DMS 273 treated with DMSO at 0.1 percent for 48 hours (cell line): ENCODE measurements at regions not wholly inside any gene's neighbourhood (a gene's known extent, or its start where the extent isn't known, plus 50 kb on each side); places are given as distances from the start of the nearest gene placed in this dataset.

Experiments used
- DNase-seq: peaks from one replicate; lab custom pipeline; 2025; lab: John Stamatoyannopoulos, UW

- DNase-seq: no peak
These were observed 618.7 kb upstream of the ZEB2 start for GRCh38 chr2:145138626-145139025.

- no peak for DNase-seq
These were observed 618.0 kb upstream of the ZEB2 start for GRCh38 chr2:145137901-145138300.

GRCh38 chr2:145137211-145137610 lies 617.3 kb upstream of the ZEB2 start:
- DNase-seq: no peak

- no peak for DNase-seq
These were observed 616.8 kb upstream of the ZEB2 start for GRCh38 chr2:145136702-145137101.

GRCh38 chr2:145126146-145126545 lies 606.2 kb upstream of the ZEB2 start:
- no peak for DNase-seq

- no peak for DNase-seq
These were observed 604.2 kb upstream of the ZEB2 start for GRCh38 chr2:145124085-145124484.

- no peak for DNase-seq
These were observed 603.7 kb upstream of the ZEB2 start for GRCh38 chr2:145123606-145124005.

- DNase-seq: no peak
These were observed 599.3 kb upstream of the ZEB2 start for GRCh38 chr2:145119225-145119624.

GRCh38 chr2:145116834-145117725 lies 597.2 kb upstream of the ZEB2 start:
- DNase-seq: no peak

- no peak for DNase-seq
These were observed 596.1 kb upstream of the ZEB2 start for GRCh38 chr2:145116056-145116455.

- DNase-seq: no peak
These were observed 594.8 kb upstream of the ZEB2 start for GRCh38 chr2:145114726-145115125.

GRCh38 chr2:145112467-145112866 lies 592.5 kb upstream of the ZEB2 start:
- DNase-seq: no peak

GRCh38 chr2:145110668-145111356 lies 590.9 kb upstream of the ZEB2 start:
- no peak for DNase-seq

- no peak for DNase-seq
These were observed 589.2 kb upstream of the ZEB2 start for GRCh38 chr2:145108959-145109710.

GRCh38 chr2:145108361-145108778 lies 588.5 kb upstream of the ZEB2 start:
- DNase-seq: no peak

- DNase-seq: no peak
These were observed 586.4 kb upstream of the ZEB2 start for GRCh38 chr2:145106293-145106692.

- no peak for DNase-seq
These were observed 582.8 kb upstream of the ZEB2 start for GRCh38 chr2:145102706-145103105.

- DNase-seq: no peak
These were observed 580.4 kb upstream of the ZEB2 start for GRCh38 chr2:145100301-145100700.

- no peak for DNase-seq
These were observed 576.7 kb upstream of the ZEB2 start for GRCh38 chr2:145096582-145096981.

- no peak for DNase-seq
These were observed 575.9 kb upstream of the ZEB2 start for GRCh38 chr2:145095641-145096435.

GRCh38 chr2:145094370-145094769 lies 574.5 kb upstream of the ZEB2 start:
- DNase-seq: no peak

GRCh38 chr2:145091967-145092366 lies 572.0 kb upstream of the ZEB2 start:
- no peak for DNase-seq
